ENCODE measurements at regions not wholly inside any gene's neighbourhood (a gene's known extent, or its start where the extent isn't known, plus 50 kb on each side); places are given as distances from the start of the nearest gene placed in this dataset.

DNA sequence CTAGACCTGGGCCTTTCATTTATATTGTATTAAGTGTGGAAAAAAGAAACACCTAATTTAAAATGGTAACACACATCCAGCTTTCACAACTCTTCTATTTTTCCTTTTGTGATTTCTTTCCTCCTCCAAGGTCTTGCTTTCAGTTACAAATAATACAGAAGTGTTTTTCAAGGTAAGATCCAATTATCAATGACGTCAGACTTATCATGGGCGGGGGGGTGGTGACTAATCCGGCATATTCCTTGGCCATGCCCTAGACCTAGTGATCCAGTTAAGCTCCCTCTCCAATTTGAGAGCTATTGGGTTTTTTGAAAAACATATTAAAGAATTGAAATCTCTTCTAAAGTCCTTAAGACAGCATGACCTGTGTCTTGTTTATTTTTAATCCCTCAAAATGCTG, 669.9 kb upstream of the NR5A2 start:
- DNase-seq, result no peak

DNA sequence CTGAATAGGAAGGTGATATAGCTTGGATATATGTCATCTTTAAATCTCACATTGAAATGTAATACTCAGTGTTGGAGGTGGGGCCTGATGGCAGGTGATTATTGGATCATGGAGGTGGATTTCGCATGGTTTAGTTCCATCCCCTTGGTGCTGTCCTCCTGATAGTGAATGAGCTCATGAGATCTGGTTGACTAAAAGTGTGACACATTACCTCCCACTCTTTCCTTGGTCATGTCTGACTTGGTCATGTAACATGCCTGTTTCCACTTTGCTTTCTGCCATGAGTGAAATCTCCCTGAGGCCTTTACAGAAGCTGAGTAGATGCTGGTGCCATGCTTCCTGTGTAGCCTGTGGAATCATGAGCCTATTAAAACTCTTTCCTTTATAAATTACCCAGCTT, 664.5 kb upstream of the NR5A2 start:
- DNase-seq, result no peak

DNA sequence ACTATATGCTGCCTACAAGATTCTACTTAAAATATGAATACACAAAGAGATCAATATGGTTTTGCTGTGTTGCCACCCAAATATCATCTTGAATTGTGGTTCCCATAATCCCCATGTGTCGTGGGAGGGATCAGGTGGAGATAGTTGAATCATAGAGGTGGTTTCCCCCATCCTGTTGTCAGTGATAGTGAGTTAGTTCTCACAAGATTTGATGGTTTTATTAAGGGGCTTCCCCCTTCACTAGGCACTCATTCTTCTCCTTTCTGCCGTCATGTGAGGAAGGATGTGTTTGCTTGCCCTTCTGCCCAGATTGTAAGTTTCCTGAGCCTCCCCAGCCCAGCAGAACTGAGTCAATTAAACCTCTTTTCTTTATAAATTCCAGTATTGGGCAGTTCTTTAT, 654.4 kb upstream of the NR5A2 start:
- DNase-seq, result no peak

DNA sequence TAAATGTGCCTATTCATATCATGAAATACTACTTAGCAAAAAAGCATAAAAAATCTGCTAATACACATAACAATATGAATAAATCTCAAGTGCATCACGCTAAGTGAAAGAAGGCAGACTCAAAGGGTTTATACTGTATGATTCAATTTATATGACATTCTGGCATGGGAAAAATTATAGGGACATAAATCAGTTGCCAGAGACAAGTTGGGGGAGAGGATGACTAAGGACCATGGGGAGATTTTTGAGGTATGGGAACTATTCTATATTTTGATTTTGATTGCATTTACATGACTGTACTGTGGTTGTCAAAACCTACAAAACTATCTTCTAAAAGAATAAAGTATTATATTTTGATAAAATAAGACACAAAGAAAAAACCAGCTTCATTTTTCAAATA, 650.3 kb upstream of the NR5A2 start:
- DNase-seq, result no peak

DNA sequence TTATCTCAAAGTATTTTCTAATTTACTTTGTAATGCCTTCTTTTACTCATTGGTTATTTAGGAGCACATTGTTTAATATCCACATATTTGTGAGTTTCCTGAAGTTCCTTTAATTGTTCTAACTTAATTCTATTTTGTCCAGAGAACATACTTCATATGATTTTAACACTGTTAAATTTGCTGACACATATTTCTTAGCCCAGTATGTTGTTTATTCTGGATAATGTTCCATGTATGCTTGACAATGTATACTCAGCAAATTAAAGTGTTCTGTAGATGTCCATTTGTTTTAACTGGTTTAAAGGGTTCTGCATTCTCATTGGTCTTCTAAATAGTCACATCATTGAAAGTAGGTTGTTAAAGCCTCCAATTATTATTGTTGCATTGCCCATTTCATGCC, 643.7 kb upstream of the NR5A2 start:
- no peak for DNase-seq

DNA sequence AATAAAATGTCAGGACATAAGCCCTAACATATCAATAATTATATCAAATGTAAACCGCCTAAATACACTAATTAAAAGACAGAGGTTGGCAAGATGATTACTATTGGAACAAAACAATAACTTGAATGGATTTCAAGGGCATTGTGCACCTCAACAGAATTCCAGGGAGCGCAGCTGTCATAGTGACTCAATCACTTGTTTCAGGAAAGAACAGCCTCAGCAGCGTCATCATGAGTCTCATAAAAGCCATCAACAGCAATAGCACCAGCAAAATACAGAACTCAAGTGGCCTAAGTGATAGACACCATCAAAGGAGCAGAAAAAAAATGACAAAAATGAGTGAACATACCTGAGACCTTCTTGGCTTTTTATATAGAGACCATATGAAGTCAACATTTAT, 632.7 kb upstream of the NR5A2 start:
- DNase-seq, result no peak

DNA sequence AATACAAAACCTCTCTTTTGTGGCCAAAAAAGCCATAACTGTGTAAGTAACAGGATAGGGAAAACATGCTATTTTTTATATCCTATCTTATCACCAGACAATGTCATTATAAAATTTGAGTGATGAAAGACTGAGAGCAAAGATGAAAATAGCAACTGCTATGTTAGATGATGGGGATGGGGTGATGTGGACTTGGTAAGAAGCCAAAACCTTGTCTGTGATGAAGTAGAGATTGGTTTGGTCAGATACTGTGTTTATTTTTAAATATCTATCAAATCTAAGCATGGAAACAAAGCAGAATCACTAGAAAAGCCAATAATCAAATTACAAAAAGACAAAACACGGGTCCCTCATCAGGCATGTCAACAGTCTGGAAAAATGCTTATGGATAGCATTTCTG, 631.1 kb upstream of the NR5A2 start:
- DNase-seq, result no peak

DNA sequence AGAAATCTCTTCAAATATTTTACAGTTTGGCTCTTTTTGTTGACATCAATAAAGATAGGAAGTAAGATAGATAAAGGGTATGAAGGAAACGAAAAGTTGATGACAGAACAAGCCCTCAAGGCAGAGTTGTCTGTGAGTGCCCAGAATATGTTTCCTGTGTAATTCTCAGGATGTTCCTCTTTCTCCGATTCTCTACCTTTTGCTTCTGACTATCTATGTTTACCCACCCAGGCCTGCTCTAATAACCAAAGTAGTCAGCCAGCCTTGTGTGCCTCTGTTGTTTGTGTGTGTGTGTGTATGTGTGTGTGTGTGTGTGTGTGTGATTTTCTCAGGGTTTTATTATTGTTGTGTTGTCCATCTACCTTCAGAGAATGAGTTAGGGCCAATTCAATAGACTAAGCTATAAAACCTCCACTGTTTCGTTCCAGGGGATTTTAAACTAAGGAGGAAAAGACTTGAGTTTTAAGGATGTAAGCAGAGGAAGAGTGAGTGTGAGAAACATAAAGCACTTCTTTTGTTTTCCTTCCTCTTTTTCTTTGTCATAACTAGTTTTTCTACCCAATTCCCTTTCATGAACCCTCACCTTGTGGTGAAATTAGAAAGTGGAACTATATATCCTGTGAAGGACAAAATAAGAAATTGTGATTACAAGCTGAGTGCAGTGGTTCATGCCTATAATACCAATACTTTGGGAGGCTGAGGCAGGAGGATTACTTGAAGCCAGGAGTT, 627.4 kb upstream of the NR5A2 start:
- DNase-seq, result no peak

DNA sequence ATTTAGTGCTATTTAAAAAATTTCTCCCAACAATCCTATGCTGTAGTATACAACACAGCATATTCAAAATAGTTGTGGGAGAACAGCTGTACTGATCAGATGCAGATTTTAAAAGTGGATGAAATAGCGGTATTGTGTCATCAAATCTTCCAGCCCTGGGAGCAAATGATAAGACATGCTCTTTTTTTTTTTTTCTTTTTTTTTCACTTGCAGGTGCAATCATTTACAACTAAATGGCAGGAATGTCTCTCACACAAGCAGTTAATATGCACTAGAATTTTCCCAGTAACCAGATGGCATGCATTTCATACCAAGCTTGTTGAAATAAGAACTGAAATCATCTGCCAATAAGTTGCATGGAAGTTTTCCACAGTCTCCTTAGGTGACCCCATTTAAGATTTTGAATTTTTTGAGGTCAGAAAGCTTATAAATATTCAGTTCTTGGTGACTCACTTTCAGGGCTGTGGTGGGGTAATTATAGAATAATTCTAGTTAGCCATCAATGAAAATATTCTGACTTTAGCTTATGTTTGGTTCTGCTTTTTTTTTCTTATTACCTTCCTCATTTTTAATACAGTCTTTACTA, 623.9 kb upstream of the NR5A2 start:
- no peak for DNase-seq

DNA sequence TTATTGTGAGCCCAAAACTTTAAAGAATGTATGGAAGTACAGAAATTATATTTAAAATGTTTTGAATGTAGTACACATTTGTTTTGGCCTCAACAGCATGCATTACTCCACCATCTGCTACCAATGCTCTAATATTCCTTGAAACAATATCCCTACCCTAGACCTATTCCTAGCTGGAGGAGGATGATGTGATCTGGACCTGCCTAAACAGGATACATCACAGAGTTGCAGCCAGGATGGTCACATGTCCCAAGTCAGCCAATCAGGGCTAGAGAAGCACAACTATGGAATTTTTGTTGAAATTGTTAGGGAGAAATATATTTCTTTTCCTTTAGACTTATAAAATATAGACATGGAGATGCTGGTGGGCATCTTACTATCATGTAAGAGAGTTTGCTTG, 623.3 kb upstream of the NR5A2 start:
- DNase-seq, result no peak

DNA sequence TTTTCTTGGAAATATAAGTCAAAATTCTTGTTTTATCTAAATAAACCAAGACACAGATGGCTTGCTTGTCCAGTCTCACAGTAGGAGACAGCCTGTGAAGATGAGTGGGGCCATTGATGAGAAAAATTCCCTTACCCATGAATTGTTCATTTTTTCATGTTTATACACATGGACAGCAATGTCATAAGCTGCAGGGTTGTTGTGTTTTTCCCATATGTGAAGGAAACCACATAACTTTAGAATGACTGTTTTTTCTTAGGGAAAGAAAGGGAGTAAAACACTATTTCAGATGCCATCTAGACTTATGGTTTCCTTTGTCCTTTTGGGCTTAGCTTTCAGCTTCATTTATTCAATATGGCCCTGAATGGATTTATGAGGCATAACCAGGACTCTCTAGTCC, 622.5 kb upstream of the NR5A2 start:
- DNase-seq, result no peak

DNA sequence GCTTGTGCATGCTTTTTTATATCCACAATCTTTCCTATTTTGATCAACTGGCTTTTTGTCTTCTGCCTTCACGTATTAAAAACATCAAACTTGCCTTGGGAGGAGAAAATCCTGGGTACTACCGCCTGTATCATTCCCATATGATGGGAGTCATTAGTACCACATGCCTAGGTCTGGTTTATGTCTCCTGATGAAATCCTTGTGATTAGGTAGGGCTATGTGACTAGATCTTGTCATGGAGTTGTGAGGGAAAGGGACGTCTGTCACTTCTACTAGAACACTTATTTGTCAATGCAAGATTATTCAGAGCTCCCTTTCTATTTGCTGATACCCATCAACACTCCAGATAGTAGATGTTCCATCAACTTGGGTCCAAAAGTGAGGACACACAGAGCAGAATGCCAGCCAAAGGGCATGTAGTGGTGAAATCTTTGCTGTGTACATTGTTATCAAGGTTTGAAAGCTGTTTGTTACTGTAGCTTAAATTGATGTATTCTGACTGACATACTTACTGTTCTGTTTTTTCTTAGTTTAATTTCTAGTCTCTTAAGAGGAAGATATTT, 621.8 kb upstream of the NR5A2 start:
- DNase-seq, result no peak

DNA sequence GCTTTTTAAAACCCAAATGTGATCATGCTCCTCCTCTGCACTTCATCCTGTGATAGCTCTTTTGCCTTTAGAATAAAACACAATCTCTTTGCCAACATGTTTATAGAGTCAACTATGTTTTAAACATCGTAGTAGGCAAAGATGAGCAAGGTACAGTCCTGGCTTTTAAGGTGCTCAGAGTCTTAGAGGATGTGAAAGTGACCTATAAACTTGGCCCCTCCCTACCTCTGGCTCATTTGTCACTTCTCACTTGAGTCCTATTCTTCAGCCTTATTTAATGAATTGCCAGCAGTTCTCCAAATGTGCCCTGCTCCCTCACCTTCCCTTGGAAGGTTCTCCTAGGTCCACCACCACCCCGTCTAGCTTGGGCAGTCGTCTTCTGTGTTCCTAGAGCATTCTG, 617.0 kb upstream of the NR5A2 start:
- DNase-seq, result no peak

DNA sequence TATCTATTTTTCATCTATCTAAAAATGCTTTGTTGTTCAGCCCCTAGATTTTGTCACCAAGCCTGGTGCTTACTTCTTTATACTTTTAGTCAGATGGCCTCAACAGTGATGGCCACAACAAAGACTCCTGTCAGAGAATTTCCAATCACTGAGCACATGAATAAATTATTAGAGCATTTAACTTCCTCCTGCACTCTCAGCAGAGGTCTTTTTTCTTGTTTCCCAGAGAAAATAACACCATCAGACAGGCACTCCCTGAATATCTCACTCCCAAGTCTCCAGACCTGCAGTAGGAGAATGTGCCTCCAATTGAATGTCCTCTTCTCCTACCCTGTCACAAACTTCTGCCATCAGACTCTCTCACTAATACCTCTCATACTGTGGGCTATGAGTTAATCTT, 616.0 kb upstream of the NR5A2 start:
- no peak for DNase-seq

DNA sequence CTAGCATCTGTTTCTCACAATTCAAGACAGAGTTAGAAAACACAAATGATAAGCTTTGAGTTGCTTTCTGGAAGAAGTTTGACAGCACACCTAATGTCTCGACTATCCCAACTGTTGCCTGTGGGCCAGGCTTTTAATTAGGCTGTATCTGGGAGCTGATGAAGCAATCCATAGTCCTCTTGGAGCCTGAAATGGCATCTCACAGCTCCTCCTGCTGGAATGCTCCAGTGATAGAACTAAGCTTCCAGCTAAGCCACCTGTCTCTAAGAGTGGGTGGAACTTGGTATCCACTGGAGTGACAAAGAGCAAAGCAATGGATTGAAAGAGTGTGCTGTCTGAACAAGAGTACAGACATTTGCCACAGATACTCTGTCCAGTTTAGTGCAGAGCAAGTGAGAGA, 605.3 kb upstream of the NR5A2 start:
- no peak for DNase-seq

DNA sequence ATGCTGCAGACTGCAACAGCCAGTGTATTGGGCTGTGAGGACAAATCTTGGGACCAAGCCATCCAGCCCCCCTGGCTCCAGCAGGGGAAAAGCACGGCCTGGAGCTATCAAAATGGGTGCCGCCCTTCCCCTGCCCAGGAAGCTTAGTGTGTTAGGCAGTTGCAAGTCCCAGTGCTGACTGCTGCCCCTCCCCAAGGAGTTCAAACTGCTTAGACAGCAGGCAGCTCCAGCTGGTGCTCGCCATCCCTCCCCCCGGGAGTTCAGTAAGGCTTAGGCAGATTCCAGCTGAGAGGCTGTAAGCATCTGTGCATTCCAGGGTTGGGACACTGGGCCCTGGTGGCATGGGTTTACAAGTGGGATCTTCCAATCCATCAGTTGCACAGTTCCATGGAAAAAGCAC, 579.6 kb upstream of the NR5A2 start:
- DNase-seq, result no peak

DNA sequence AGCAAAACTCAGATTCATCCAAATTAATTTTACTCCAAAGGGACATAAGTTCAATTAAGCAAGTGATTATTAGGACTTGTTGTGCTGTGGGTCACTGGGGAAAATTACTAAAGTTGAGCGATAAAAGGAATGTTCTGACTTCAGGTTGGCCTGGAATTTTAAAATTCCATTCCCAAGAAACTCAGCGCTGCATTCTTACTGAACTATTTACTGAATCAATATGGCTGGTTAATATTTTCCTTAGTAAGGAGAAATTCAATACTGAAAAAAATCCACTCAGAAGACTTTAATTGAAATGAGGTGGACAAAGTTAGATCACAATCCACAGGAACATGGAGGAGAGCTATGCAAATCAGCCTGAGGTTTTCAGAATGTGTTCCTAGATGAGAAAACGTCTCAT, 578.9 kb upstream of the NR5A2 start:
- DNase-seq, result no peak

DNA sequence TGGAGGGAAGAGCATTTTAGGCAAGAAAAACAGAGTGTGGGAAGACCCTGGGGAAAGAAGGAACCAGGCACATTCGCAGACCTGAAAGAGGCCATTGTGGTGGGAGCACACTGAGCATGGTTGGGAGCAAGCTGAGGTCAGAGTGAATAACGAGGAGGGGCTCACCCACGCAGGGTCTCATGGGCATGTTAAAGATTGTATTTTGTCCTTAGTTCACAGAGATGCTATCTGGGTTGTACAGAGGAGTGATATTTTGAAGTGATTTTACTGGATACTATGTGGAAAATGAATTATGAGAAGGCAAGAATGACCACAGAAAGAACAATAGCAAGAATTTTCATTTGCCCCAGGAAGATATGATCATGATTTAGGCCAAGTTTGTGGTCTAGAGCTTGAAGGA, 578.3 kb upstream of the NR5A2 start:
- no peak for DNase-seq

DNA sequence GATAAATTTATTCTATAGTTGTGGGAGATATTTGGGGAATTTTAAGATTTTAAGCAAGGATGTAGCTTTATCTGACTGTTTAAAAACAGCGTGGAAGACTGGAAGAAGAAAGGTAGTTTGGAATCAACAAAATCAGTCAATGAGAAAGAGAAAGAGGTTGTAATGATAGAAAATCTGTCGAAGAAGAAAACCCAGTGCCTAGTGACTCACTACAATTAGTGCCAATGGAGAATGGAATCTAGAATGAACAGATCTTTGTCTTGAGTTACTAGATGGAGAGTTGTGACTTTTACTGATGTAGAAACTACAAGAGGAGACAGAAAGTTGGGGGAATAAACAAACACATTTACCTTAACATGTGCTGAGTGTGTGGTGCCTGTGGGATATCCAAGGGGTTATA, 577.8 kb upstream of the NR5A2 start:
- no peak for DNase-seq

DNA sequence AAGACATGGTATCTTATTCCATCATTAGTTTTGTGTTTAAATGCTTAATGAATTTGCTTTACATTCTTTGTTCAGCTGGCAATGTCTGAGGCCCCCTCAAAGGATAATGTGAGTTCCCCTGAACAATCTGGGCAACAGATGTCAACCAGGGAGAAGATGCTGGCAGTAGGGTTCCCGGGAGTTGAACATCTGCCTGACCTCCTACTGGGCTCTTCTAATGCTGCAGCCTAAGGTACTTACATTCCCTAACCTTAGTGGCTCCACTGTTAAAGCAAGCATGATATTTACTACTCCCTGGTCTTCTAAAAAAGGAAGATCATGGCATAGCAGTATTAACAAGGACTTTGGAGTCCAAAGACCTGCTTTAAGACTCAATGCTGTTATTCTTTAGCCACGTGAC, 574.9 kb upstream of the NR5A2 start:
- no peak for DNase-seq

DNA sequence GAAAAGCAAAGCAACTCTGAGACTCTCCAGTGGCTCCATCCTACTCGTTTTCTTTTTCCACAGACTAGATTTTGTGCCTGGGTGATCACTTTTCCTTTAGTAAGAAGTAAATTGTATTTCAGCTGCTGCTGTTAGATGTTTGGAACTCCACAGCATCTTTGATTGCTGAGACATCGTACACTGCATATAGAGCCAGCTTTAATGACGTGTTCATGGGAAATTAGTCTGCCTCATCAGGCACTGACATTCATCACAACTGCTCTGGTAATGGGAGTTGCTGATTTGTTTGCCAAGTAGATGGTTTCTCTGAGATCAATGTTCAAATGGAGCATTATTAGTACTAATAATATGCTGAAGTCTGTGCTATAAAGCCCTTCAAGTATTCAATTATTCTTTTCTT, 573.8 kb upstream of the NR5A2 start:
- DNase-seq, result no peak

DNA sequence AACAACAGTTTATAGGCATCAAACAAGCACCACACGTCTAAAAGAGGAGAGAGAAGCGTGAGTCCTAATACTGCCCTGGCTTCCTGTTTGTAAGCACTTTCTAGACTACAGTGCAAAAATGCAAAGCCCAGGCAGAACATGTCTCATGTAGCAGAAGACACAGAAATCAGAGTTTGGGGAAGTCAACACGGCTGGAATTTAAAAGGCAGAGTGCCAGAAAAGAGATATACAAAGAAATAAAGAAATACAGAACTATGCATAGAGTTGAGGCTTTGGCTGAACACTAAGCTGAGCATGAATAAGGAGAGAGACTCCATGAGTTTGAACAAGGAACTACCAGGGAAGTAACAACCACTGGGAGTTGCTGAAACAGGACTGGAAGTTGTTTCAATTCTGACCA, 566.6 kb upstream of the NR5A2 start:
- no peak for DNase-seq

DNA sequence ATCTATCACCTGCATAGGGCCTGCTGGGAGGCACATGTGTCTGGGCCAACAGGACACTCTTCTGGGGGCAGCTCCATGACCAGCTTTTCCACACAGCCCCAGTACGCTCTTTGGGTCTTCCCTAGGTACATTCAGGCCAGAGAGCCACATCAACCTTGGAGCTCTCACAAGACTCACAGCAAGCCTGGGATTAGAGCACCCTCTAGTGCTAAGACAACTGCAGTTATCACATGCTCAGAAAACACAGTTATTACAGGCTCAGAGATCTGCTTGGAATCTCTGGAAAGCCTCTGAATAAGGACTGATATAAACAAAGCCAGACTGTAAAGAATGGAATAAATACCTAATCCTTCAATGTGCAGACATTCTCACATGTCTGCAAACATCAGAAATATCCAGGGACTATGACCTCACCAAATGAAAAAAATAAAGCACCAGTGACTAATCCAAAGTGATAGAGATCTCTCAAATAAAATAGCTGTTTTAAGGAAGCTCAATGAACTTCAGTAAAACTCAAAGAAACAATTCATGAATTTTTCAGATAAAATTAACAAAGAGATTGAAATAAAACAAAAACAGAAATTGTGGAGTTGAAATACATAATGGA, 563.9 kb upstream of the NR5A2 start:
- DNase-seq, result no peak

DNA sequence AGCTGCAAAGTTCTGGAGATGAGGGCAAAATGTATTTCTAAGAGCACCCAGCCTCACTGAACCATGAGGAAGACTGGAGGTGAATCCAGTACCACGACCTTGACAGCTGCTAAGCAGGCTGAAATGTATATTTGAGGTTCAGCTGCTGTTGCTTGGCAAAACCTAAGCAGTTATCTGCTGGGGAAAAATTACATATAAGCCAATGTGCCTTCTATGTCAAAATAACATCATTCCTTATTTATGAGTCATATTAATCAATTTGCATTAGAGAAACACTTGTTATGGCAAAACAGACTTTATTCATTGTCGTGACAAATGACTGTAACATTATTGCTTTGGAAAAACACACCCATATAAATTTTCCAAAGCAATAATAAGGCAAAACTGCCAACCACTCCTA, 560.5 kb upstream of the NR5A2 start:
- DNase-seq, result no peak

DNA sequence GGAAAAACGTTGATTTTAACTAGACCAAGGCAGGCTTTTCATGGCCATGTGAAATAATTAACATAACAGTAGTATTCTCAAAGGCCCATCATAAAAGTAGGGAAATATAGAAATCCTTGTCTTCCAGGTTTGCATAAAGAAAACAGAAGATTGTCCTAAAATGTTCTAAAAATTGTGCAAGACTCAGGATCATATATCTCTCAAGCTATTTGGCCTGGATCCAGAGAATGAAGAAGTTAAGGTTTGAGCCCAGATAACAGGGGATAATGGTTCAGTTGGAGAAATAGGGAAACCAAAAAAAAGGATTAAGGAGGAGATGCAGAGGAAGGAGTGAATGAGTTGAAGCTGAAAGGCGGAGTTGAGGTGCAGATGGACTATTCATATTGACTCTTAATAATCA, 555.5 kb upstream of the NR5A2 start:
- no peak for DNase-seq

Measured in effector CD8-positive, alpha-beta T cell (primary cell).